ENCODE measurements at regions not wholly inside any gene's neighbourhood (a gene's known extent, or its start where the extent isn't known, plus 50 kb on each side); places are given as distances from the start of the nearest gene placed in this dataset.

DNA sequence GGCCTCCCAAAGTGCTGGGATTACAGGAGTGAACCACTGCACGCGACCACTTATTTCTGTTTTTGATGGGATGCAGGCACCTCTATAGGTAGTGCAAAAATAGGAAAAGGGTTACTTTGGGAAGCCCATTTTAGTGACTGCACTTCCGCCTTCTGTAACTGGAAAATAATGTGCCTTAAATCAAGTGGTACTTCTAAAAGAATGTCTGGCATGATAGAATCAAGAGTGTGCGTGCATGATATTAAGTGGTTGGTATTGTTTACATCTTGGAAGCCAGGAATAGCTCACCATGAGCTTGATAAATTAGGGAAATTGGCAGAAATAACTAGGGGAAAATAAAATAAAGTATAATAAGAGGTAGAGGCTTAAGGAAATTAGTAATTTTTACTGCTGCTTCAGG lies 1067.0 kb downstream of the ADGRL2 start:
- TF ChIP-seq POLR2AphosphoS5 (IDR thresholded peaks at IDR 0.05; ENCODE audit: low read depth, low read length) = no peak
- TF ChIP-seq TAF1 (IDR thresholded peaks at IDR 0.05; ENCODE audit: borderline replicate concordance, insufficient read depth, low read length) = no peak
- TF ChIP-seq SIN3A (IDR thresholded peaks at IDR 0.05; ENCODE audit: borderline replicate concordance, insufficient read depth, low read length) = no peak
